ENCODE measurements at regions not wholly inside any gene's neighbourhood (a gene's known extent, or its start where the extent isn't known, plus 50 kb on each side); places are given as distances from the start of the nearest gene placed in this dataset.

GRCh38 chr7:131105294-131105798 is 222.3 kb upstream of the MKLN1 start:
- Histone ChIP-seq H3K4me2 (ENCODE audit: insufficient read depth, low read length) (peak overlapping the region; percentile 70), H3K9ac (replicated peaks; ENCODE audit: extremely low read depth, insufficient read depth, low read length) (peak overlapping the region; percentile 56), H3K9me1 (replicated peaks; ENCODE audit: control insufficient read depth, extremely low read depth, insufficient read depth, low read length) (no peaks in the 10 kb centered on the region), H2AFZ (ENCODE audit: low read depth, low read length) (peak overlapping the region; percentile 11), H3K9me3 (replicated peaks; ENCODE audit: control insufficient read depth, insufficient read depth, low read length) (no peaks in the 10 kb centered on the region), H3K4me3 (replicated peaks in 1 of 3; ENCODE audit: insufficient read depth in 1 of 3, low read depth in 1 of 3, low read length in 3 of 3) (peak overlapping the region; percentile 27 to 47 (median 35)), H3K27ac (ENCODE audit: insufficient read depth, low read depth, low read length) (peak overlapping the region; percentile 15), H3K27me3 (ENCODE audit: control insufficient read depth in 2 of 2, insufficient read depth in 2 of 2, low read length in 2 of 2) (no peaks in the 10 kb centered on the region), H3K79me2 (ENCODE audit: control insufficient read depth, insufficient read depth, low read length) (peaks cover 32% of the 10 kb centered on the region), H3K4me1 (ENCODE audit: control insufficient read depth, extremely low read depth, insufficient read depth, low read length) (peaks cover 24% of the 10 kb centered on the region), H3K36me3 (ENCODE audit: control insufficient read depth in 2 of 2, extremely low read depth in 1 of 2, insufficient read depth in 2 of 2, low read length in 2 of 2) (no peaks in the 10 kb centered on the region), H4K20me1 (replicated peaks; ENCODE audit: control insufficient read depth, extremely low read depth, insufficient read depth, low read length) (peaks cover 3% of the 10 kb centered on the region)
- ChIA-PET CTCF (interaction anchor here (1.1 to 2.5 kb wide), 2 partner anchors 198 to 319 kb away, joined by 5 to 13 read pairs; no protein-coding TSS in a partner anchor), POLR2A (no interaction called here)
- no peak for TF ChIP-seq EZH2 (IDR thresholded peaks at IDR 0.05; ENCODE audit: borderline replicate concordance, low read depth, low read length, severe bottlenecking)
- no peak for TF ChIP-seq FOS (IDR thresholded peaks at IDR 0.05; ENCODE audit: borderline replicate concordance, insufficient read depth, low read length)
- no peak for TF ChIP-seq MAX (IDR thresholded peaks at IDR 0.05; ENCODE audit: insufficient read depth, insufficient read length)
- TF ChIP-seq POLR2A (IDR thresholded peaks at IDR 0.05; ENCODE audit: low read depth, low read length): no peak
- DNase-seq (ENCODE audit: low read depth, low spot score): peak; percentile 26
- dilution Hi-C loops (cut with MboI; ENCODE audit: extremely low pct_ligation_motif_present, low sequenced_read_pairs) (no loop called here), intact Hi-C loops (cut with micrococcal nuclease) (loop anchor here (5.0 to 10.0 kb wide), 5 partner anchors 193 to 547 kb away; no protein-coding TSS in a partner anchor)
- FAIRE-seq: no peak
- BruUV-seq (replicated peaks): no TSS peak

- no TSS peak for BruUV-seq (replicated peaks)
- peak overlapping the region; percentile 83 for H3K4me2 ChIP-seq (ENCODE audit: insufficient read depth, low read length)
- peaks cover 31% of the 10 kb centered on the region for H3K4me1 ChIP-seq (ENCODE audit: control insufficient read depth, extremely low read depth, insufficient read depth, low read length)
- peak overlapping the region; percentile 61 to 79 (median 63) for H3K4me3 ChIP-seq (replicated peaks in 1 of 3; ENCODE audit: insufficient read depth in 1 of 3, low read depth in 1 of 3, low read length in 3 of 3)
- peak; percentile 62 for FAIRE-seq
- H3K9ac ChIP-seq (replicated peaks; ENCODE audit: extremely low read depth, insufficient read depth, low read length): peak overlapping the region; percentile 98
- H3K9me3 ChIP-seq (replicated peaks; ENCODE audit: control insufficient read depth, insufficient read depth, low read length): no peaks in the 10 kb centered on the region
- ChIA-PET POLR2A (no interaction called here), CTCF (interaction anchor here (1.0 to 2.5 kb wide), 7 partner anchors 9 to 318 kb away, joined by 4 to 13 read pairs (median 5); no protein-coding TSS in a partner anchor)
- TF ChIP-seq POLR2AphosphoS5 (IDR thresholded peaks at IDR 0.05; ENCODE audit: insufficient read depth, low read depth, low read length) (peak; percentile 48), GATA2 (IDR thresholded peaks at IDR 0.05; ENCODE audit: insufficient read depth, insufficient read length, low read depth, low read length) (no peak), POLR2A (IDR thresholded peaks at IDR 0.05; ENCODE audit: low read depth, low read length) (no peak), MAX (IDR thresholded peaks at IDR 0.05; ENCODE audit: insufficient read depth, insufficient read length) (no peak), MYC (IDR thresholded peaks at IDR 0.05; ENCODE audit: low read depth, low read length) (no peak), CTCF (IDR thresholded peaks at IDR 0.05; ENCODE audit: extremely low read depth in 1 of 2, insufficient read depth in 1 of 2, low read depth in 1 of 2, low read length in 2 of 2) (no peak), EZH2 (IDR thresholded peaks at IDR 0.05; ENCODE audit: borderline replicate concordance, low read depth, low read length, severe bottlenecking) (no peak)
- DNase-seq (ENCODE audit: low read depth, low spot score): peak; percentile 72
- H4K20me1 ChIP-seq (replicated peaks; ENCODE audit: control insufficient read depth, extremely low read depth, insufficient read depth, low read length): peaks cover 3% of the 10 kb centered on the region
- dilution Hi-C loops (cut with MboI; ENCODE audit: extremely low pct_ligation_motif_present, low sequenced_read_pairs) (no loop called here), intact Hi-C loops (cut with micrococcal nuclease) (loop anchor here (1.0 to 10.0 kb wide), 6 partner anchors 194 to 546 kb away; no protein-coding TSS in a partner anchor)
- H3K36me3 ChIP-seq (ENCODE audit: control insufficient read depth in 2 of 2, extremely low read depth in 1 of 2, insufficient read depth in 2 of 2, low read length in 2 of 2): no peaks in the 10 kb centered on the region
- H3K27me3 ChIP-seq (ENCODE audit: control insufficient read depth in 2 of 2, insufficient read depth in 2 of 2, low read length in 2 of 2): no peaks in the 10 kb centered on the region
- peaks cover 33% of the 10 kb centered on the region for H3K79me2 ChIP-seq (ENCODE audit: control insufficient read depth, insufficient read depth, low read length)
- no peaks in the 10 kb centered on the region for H3K9me1 ChIP-seq (replicated peaks; ENCODE audit: control insufficient read depth, extremely low read depth, insufficient read depth, low read length)
- H2AFZ ChIP-seq (ENCODE audit: low read depth, low read length): peak overlapping the region; percentile 60
- peak overlapping the region; percentile 54 for H3K27ac ChIP-seq (ENCODE audit: insufficient read depth, low read depth, low read length)
Measured at GRCh38 chr7:131105799-131106680, 221.6 kb upstream of the MKLN1 start.
